HCT116 (cell line): ENCODE measurements at regions not wholly inside any gene's neighbourhood (a gene's known extent, or its start where the extent isn't known, plus 50 kb on each side); places are given as distances from the start of the nearest gene placed in this dataset.

Experiments
- ATAC-seq: fragments of 200-7000 bp; cut with Tn5 transposase; 2 replicates; pipeline ENCODE4 v1.9.1; 2020; ENCODE audit warnings: mild to moderate bottlenecking, moderate library complexity
- BruUV-seq: library from RNA; stranded (reverse); fragments of 400-500 nt; replicated peaks from 2 replicates; lab custom pipeline; 2021; lab: Mats Ljungman, UMichigan
- CTCF ChIA-PET: fragments of 300-600 bp; sonication (Branson Sonifier 250); formaldehyde crosslinking; loops from one replicate; lab custom pipeline; 2021; ENCODE audit warnings: antibody characterized with exemption; lab: Charles Lee
- POLR2A ChIA-PET: fragments of 300-600, 350-600 bp; sonication (Branson Sonifier 250); formaldehyde crosslinking; loops from one replicate; lab custom pipeline; 2021; ENCODE audit warnings: antibody characterized with exemption; lab: Charles Lee
- RAD21 ChIA-PET, 2 experiments: fragments of 300-600 bp; sonication (Branson Sonifier 250); formaldehyde crosslinking; loops; one replicate each; lab custom pipeline; 2023; ENCODE audit warnings: low total read pairs in 2 of 2; ENCODE audit not compliant: uncharacterized antibody in 2 of 2, unreplicated experiment in 2 of 2, low non-redundant PET in 1 of 2; lab: Charles Lee
- DNase-seq: peaks from one replicate; pipeline ENCODE4 v3.0.0-alpha.2; 2010; ENCODE audit warnings: low read depth, low spot score
- H2AFZ ChIP-seq: fragments of 200-600 bp; shearing (Covaris generic), sonication (generic); 2 replicates; pipeline ENCODE4 v1.6.1; 2017; ENCODE audit warnings: low read depth, mixed run types, mixed read lengths, antibody characterized with exemption, low read length; ENCODE audit not compliant: poor library complexity, severe bottlenecking
- H3K27ac ChIP-seq: 2 replicates; pipeline ENCODE4 v1.5.1; 2012; ENCODE audit warnings: low read depth, low read length
- H3K27me3 ChIP-seq: fragments of 200-600 bp; sonication (generic); 2 replicates; pipeline ENCODE4 v1.6.1; 2016; ENCODE audit warnings: mixed run types, low read length, mixed read lengths; ENCODE audit not compliant: insufficient read depth
- H3K36me3 ChIP-seq, 2 experiments: fragments of 200-500 bp in 1 of 2; fragments of 200-600 bp in 1 of 2; sonication (Bioruptor generic) in 1 of 2; sonication (generic) in 1 of 2; 2 replicates each; pipeline versions ENCODE4 v1.5.1 to v1.6.1; 2014 to 2016; ENCODE audit warnings: low read length in 2 of 2, inconsistent platforms in 1 of 2, mixed read lengths in 1 of 2, mixed run types in 1 of 2; ENCODE audit not compliant: insufficient read depth in 2 of 2, control insufficient read depth in 1 of 2
- H3K4me1 ChIP-seq, 2 experiments: fragments of 200-600 bp in 1 of 2; sonication (generic) in 1 of 2; 2 replicates each; pipeline versions ENCODE4 v1.5.1 to v1.6.1; 2012 to 2017; ENCODE audit warnings: low read length in 2 of 2, inconsistent platforms in 1 of 2, mild to moderate bottlenecking in 1 of 2, mixed read lengths in 1 of 2, mixed run types in 1 of 2, moderate library complexity in 1 of 2; ENCODE audit not compliant: insufficient read depth in 2 of 2, control insufficient read depth in 1 of 2
- H3K4me2 ChIP-seq: fragments of 200-600 bp; sonication (generic); 2 replicates; pipeline ENCODE4 v1.6.1; 2017; ENCODE audit warnings: mixed run types, low read length, mixed read lengths
- H3K4me3 ChIP-seq, 2 experiments: fragments of 200-600 bp in 1 of 2; sonication (generic) in 1 of 2; replicated peaks in 1 of 2; 2 replicates each; pipeline ENCODE4 v1.5.1; 2011 to 2016; ENCODE audit warnings: low read length in 2 of 2, control low read depth in 1 of 2, low read depth in 1 of 2, mild to moderate bottlenecking in 1 of 2, mixed read lengths in 1 of 2, mixed run types in 1 of 2
- H3K79me2 ChIP-seq: fragments of 200-600 bp; sonication (generic); 2 replicates; pipeline ENCODE4 v1.6.1; 2017; ENCODE audit warnings: mild to moderate bottlenecking, mixed run types, low read length, moderate library complexity, mixed read lengths; ENCODE audit not compliant: insufficient read depth
- H3K9ac ChIP-seq: fragments of 200-600 bp; sonication (generic); 2 replicates; pipeline ENCODE4 v1.6.1; 2016; ENCODE audit warnings: low read length, mixed read lengths
- H3K9me2 ChIP-seq: fragments of 200-600 bp; sonication (generic), shearing (Covaris generic); 2 replicates; pipeline ENCODE4 v1.6.1; 2017; ENCODE audit warnings: mixed run types, mild to moderate bottlenecking, moderate library complexity; ENCODE audit not compliant: insufficient read depth
- H3K9me3 ChIP-seq, 2 experiments: fragments of 200-500 bp in 1 of 2; fragments of 200-600 bp in 1 of 2; sonication (Bioruptor generic) in 1 of 2; sonication (generic) in 1 of 2; 2 replicates each; pipeline ENCODE4 v1.6.1; 2014 to 2017; ENCODE audit warnings: low read length in 2 of 2, mixed read lengths in 2 of 2, inconsistent platforms in 1 of 2, low read depth in 1 of 2, mild to moderate bottlenecking in 1 of 2, mixed run types in 1 of 2, moderate library complexity in 1 of 2; ENCODE audit not compliant: control insufficient read depth in 1 of 2, insufficient read depth in 1 of 2
- H4K20me1 ChIP-seq: fragments of 200-600 bp; sonication (generic), shearing (Covaris generic); 2 replicates; pipeline ENCODE4 v1.6.1; 2017; ENCODE audit warnings: mixed run types, mild to moderate bottlenecking, moderate library complexity; ENCODE audit not compliant: insufficient read depth
- ATF3 ChIP-seq: IDR thresholded peaks from 2 replicates; pipeline ENCODE4 v1.6.1; 2012
- CEBPB ChIP-seq: IDR thresholded peaks from 2 replicates; pipeline ENCODE4 v1.6.1; 2012; ENCODE audit warnings: low read depth
- CTCF ChIP-seq, 3 experiments: fragments of 200-600 bp in 1 of 3; sonication (generic) in 1 of 3; IDR thresholded peaks in 2 of 3; conservative IDR thresholded peaks in 1 of 3; 2 replicates each; pipeline ENCODE4 v1.5.1; 2012 to 2017; ENCODE audit warnings: low read depth in 2 of 3, low read length in 2 of 3, antibody characterized with exemption in 1 of 3, borderline replicate concordance in 1 of 3, control low read depth in 1 of 3, mild to moderate bottlenecking in 1 of 3, mixed read lengths in 1 of 3, mixed run types in 1 of 3, moderate library complexity in 1 of 3; ENCODE audit not compliant: insufficient read depth in 1 of 3
- EGR1 ChIP-seq: IDR thresholded peaks from 2 replicates; pipeline ENCODE4 v1.6.1; 2012; ENCODE audit warnings: low read depth
- ELF1 ChIP-seq: IDR thresholded peaks from 2 replicates; pipeline ENCODE4 v1.6.1; 2012; ENCODE audit warnings: low read depth, borderline replicate concordance
- EZH2 ChIP-seq: fragments of 200-600 bp; sonication (generic); IDR thresholded peaks from 2 replicates; pipeline ENCODE4 v1.6.1; 2017; ENCODE audit warnings: antibody characterized with exemption, mixed run types
- EZH2phosphoT487 ChIP-seq: fragments of 200-600 bp; IDR thresholded peaks from 2 replicates; pipeline ENCODE4 v1.6.1; 2018; ENCODE audit warnings: antibody characterized with exemption, borderline replicate concordance
- FOSL1 ChIP-seq: IDR thresholded peaks from 2 replicates; pipeline ENCODE4 v1.6.1; 2012; ENCODE audit warnings: low read depth
- JUND ChIP-seq: IDR thresholded peaks from 2 replicates; pipeline ENCODE4 v1.6.1; 2012
- MAX ChIP-seq: IDR thresholded peaks from 2 replicates; pipeline ENCODE4 v1.6.1; 2012
- POLR2AphosphoS5 ChIP-seq: IDR thresholded peaks from 2 replicates; pipeline ENCODE4 v1.6.1; 2011; ENCODE audit warnings: mild to moderate bottlenecking, low read depth, low read length, moderate library complexity
- RAD21 ChIP-seq: IDR thresholded peaks from 2 replicates; pipeline ENCODE4 v1.6.1; 2012; ENCODE audit warnings: low read depth, mild to moderate bottlenecking
- SIN3A ChIP-seq: IDR thresholded peaks from 2 replicates; pipeline ENCODE4 v1.6.1; 2012; ENCODE audit warnings: low read depth
- TCF7L2 ChIP-seq: IDR thresholded peaks from 2 replicates; pipeline ENCODE4 v1.7.0; 2011; ENCODE audit warnings: borderline replicate concordance, inconsistent platforms; ENCODE audit not compliant: insufficient read depth, insufficient read length; ENCODE audit errors: extremely low read depth
- ZBTB33 ChIP-seq: IDR thresholded peaks from 2 replicates; pipeline ENCODE4 v1.6.1; 2011; ENCODE audit warnings: mild to moderate bottlenecking, low read length, moderate library complexity; ENCODE audit not compliant: insufficient replicate concordance; ENCODE audit errors: extremely low read depth
- ZFX ChIP-seq: fragments of 450-650 bp; IDR thresholded peaks from 2 replicates; pipeline ENCODE4 v1.6.1; 2017
- ZNF274 ChIP-seq: fragments of 200-500 bp; sonication (Bioruptor generic); IDR thresholded peaks from 2 replicates; pipeline ENCODE4 v1.6.1; 2014; ENCODE audit warnings: mild to moderate bottlenecking, low read depth, low read length, inconsistent platforms
- intact Hi-C: fragments of 100-400 bp; cut with micrococcal nuclease; formaldehyde crosslinking; loops from 2 replicates; pipeline ENCODE4 v1.10.0; 2022

- intact Hi-C loops = no loop called here
- CTCF ChIA-PET = no interaction called here
- TF ChIP-seq RAD21 (0 out of 2 replicates have a peak, but pooled peaks have one; percentile 7), CTCF (IDR thresholded peaks at IDR 0.05 in 2 of 3, conservative IDR thresholded peaks at IDR 0.05 in 1 of 3; ENCODE audit: borderline replicate concordance in 1 of 3, insufficient read depth in 1 of 3, low read depth in 2 of 3, low read length in 2 of 3) (peak in 2 of 3 experiments; percentile 14 to 16; a peak in 2 of 6 replicates), ELF1 (no peak)
- no peak overlapping the region for H3K27ac ChIP-seq
- no TSS peak for BruUV-seq
- DNase-seq = no peak
- H3K9me3 ChIP-seq = no peaks in the 10 kb centered on the region
- no peak overlapping the region for H2AFZ ChIP-seq
- ATAC-seq = no peak
- RAD21 ChIA-PET = no interaction called here
- H3K9ac ChIP-seq = no peak overlapping the region
- H4K20me1 ChIP-seq = no peaks in the 10 kb centered on the region
- POLR2A ChIA-PET = no interaction called here
- no peaks in the 10 kb centered on the region for H3K27me3 ChIP-seq
- no peaks in the 10 kb centered on the region for H3K79me2 ChIP-seq
- no peaks in the 10 kb centered on the region for H3K9me2 ChIP-seq
- H3K4me2 ChIP-seq = no peak overlapping the region
- no peaks in the 10 kb centered on the region for H3K4me1 ChIP-seq
- H3K36me3 ChIP-seq = no peaks in the 10 kb centered on the region
- no peak overlapping the region for H3K4me3 ChIP-seq
Measured at GRCh38 chr4:121535351-121535750, 154.5 kb upstream of the QRFPR start.

- Histone ChIP-seq H3K9ac (no peak overlapping the region), H3K27ac (no peak overlapping the region), H3K36me3 (no peaks in the 10 kb centered on the region), H3K79me2 (no peaks in the 10 kb centered on the region), H4K20me1 (no peaks in the 10 kb centered on the region), H3K4me2 (no peak overlapping the region), H3K27me3 (no peaks in the 10 kb centered on the region), H3K4me3 (no peak overlapping the region), H3K9me2 (no peaks in the 10 kb centered on the region), H2AFZ (no peak overlapping the region), H3K4me1 (no peaks in the 10 kb centered on the region), H3K9me3 (no peaks in the 10 kb centered on the region)
- POLR2A ChIA-PET = no interaction called here
- RAD21 ChIA-PET = no interaction called here
- BruUV-seq = no TSS peak
- ATAC-seq = no peak
- DNase-seq = no peak
- intact Hi-C loops = no loop called here
- CTCF ChIA-PET = interaction anchor here (0.9 kb wide), 1 partner anchor 13 kb away, joined by 3 read pairs; no protein-coding TSS in a partner anchor
- TF ChIP-seq JUND = no peak
- no peak for TF ChIP-seq FOSL1
- TF ChIP-seq POLR2AphosphoS5 = no peak
- TF ChIP-seq EGR1 = no peak
- TF ChIP-seq ZNF274 = no peak
- no peak for TF ChIP-seq EZH2phosphoT487
- no peak for TF ChIP-seq CEBPB
- TF ChIP-seq MAX = no peak
- TF ChIP-seq ZFX = no peak
- TF ChIP-seq ATF3 = no peak
- no peak for TF ChIP-seq ZBTB33
- TF ChIP-seq ELF1 = no peak
- TF ChIP-seq TCF7L2 = no peak
- no peak for TF ChIP-seq SIN3A
- TF ChIP-seq EZH2 = no peak
Measured at GRCh38 chr4:121534187-121534586, 153.4 kb upstream of the QRFPR start.
